ENCODE measurements at regions not wholly inside any gene's neighbourhood (a gene's known extent, or its start where the extent isn't known, plus 50 kb on each side); places are given as distances from the start of the nearest gene placed in this dataset.
"Not testable (repeated sequence)": the region's sequence is repeated elsewhere in the genome, so short reads cannot be mapped to it uniquely, and the experiment has no call there.

DNA sequence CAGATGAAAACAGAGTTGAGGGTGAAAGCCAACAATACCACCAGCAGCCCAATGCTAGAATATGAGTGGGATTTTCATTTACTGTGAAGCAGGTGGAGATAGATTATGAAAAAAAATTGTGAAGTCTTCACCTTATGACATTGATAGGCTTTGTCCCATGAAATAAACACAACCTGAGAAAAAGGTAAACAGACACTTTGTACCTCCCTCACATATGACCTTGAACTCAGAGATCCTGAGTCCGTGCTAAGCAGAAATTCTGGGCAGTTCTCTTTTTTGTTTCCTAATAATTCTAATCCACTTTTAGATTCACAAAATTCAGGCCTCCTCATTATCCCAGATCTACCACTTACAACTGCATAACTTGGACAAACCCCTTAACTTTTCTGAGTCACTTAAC lies 127.3 kb upstream of the RORB start:
- DNase-seq, result no peak

- no peak for DNase-seq
These were observed 123.8 kb upstream of the RORB start for GRCh38 chr9:74373348-74373747.

- peak; percentile 39 for DNase-seq
These were observed 117.4 kb upstream of the RORB start for GRCh38 chr9:74379718-74380117.

GRCh38 chr9:74391816-74392215 lies 105.3 kb upstream of the RORB start:
- no peak for DNase-seq

GRCh38 chr9:74403581-74403980 lies 93.6 kb upstream of the RORB start:
- no peak for DNase-seq

DNA sequence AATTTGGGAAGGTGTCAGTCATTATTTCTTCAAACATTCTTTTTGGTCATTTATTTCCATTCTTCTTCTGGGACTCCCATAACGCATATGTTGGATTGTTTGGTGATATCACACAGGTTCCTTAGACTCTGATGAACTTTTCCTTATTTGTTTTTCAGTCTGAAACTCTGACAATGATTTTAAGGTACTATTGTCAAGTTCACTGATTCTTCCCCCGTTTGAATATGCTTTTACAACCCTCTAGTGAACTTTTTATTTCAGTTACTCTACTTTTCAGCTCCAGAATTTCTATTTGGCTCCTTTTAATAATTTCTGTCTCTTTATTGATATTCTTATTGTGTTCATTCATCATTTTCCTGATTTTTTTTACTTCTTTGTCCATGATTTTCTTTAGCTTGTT lies 92.5 kb upstream of the RORB start:
- no peak for DNase-seq

GRCh38 chr9:74407166-74407565 lies 90.0 kb upstream of the RORB start:
- DNase-seq, result no peak

- no peak for DNase-seq
These were observed 84.7 kb upstream of the RORB start for GRCh38 chr9:74412236-74412979.

- DNase-seq, result no peak
These were observed 83.3 kb upstream of the RORB start for GRCh38 chr9:74413876-74414275.

- DNase-seq, result no peak
These were observed 82.8 kb upstream of the RORB start for GRCh38 chr9:74414325-74414724.

DNA sequence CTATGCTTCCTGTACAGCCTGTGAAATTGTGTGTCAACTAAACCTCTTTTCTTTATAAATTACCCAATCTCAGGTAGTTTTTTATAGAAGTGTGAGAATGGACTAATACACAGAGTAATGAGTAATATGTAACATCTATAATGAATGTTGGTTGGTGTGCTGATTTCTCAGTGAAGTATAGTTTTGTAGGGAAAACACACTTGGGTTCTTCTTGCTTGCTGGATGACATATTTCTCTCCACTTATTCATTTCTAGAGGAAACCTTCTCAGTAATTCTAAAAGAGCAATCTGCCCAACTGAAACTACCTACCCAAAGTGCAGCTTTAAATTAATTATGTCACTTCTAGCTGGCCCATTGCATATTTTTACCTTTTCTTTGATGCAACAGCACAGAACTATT lies 81.1 kb upstream of the RORB start:
- DNase-seq, result no peak

DNA sequence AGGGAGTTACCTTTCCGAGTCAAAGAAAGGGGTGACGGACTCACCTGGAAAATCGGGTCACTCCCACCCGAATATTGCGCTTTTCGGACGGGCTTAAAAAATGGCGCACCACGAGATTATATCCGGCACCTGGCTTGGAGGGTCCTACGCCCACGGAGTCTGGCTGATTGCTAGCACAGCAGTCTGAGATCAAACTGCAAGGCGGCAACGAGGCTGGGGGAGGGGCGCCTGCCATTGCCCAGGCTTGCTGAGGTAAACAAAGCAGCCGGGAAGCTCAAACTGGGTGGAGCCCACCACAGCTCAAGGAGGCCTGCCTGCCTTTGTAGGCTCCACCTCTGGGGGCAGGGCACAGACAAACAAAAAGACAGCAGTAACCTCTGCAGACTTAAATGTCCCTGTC lies 72.6 kb upstream of the RORB start:
- DNase-seq, result not testable (repeated sequence)

DNA sequence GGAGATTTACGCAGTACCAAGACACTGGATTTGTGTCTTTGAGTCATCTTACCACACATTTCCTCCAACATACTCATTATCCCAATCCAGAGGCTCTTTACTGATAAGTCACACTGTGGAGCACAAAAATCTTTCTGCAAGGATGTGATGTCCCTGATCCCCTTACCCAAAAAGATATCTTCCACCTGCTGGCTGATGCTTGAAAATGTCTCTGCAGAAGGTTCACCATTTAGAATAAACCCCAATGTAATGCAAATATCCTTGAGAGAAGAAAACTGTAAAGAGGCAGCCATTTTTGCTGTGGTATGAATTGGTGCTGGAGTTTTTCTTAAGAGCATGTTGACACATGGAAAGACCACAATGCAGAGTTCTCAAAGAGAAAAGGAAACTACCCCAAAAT lies 65.7 kb upstream of the RORB start:
- no peak for DNase-seq

- DNase-seq, result no peak
These were observed 53.9 kb upstream of the RORB start for GRCh38 chr9:74443036-74443750.

DNA sequence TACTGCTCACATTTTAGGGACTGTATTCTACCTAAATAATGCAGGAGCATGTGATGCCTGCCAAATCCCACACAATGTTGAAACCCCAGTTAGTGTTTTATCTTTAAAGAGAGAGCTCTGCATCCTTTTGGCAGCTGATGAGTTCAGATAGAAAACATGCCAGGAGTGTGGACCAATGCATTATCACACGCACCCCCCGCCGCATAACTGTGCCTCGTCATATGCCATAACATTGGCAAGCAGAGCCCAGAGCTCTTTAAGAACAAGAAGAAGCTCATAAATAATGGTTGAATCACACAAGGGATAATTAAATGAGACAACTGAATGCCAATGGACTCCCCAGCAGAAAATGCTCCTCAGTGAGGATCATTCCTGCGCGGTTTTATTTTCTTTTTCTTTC lies 52.8 kb upstream of the RORB start:
- no peak for DNase-seq
